Lower lobe of right lung (tissue), 2 donors: ENCODE measurements at regions not wholly inside any gene's neighbourhood (a gene's known extent, or its start where the extent isn't known, plus 50 kb on each side); places are given as distances from the start of the nearest gene placed in this dataset.

Source experiments
- ATAC-seq, 2 donors: fragments of 200-7000 bp; cut with Tn5 transposase; one replicate each; pipeline ENCODE4 v1.9.1; 2020 to 2022; ENCODE audit warnings: mild to moderate bottlenecking in 2 of 2, moderate library complexity in 2 of 2
- DNase-seq: peaks from one replicate; pipeline ENCODE4 v3.0.0-alpha.2; 2020
- H3K27ac ChIP-seq: fragments of 200-600 bp; one replicate; pipeline ENCODE4 v1.8.0; 2022
- H3K27me3 ChIP-seq: fragments of 200-600 bp; one replicate; pipeline ENCODE4 v1.8.0; 2022; ENCODE audit warnings: low read depth
- H3K36me3 ChIP-seq: fragments of 200-600 bp; one replicate; pipeline ENCODE4 v1.8.0; 2022; ENCODE audit warnings: mild to moderate bottlenecking
- H3K4me1 ChIP-seq: fragments of 200-600 bp; one replicate; pipeline ENCODE4 v1.8.0; 2022
- H3K4me3 ChIP-seq: fragments of 200-600 bp; one replicate; pipeline ENCODE4 v1.8.0; 2022; ENCODE audit warnings: mild to moderate bottlenecking
- H3K9me3 ChIP-seq: fragments of 200-600 bp; one replicate; pipeline ENCODE4 v1.8.0; 2022
- intact Hi-C: fragments of 100-400 bp; cut with DNase I; formaldehyde crosslinking; loops from one replicate; pipeline ENCODE4 v1.11.0; 2022
- TF ChIP-seq, protein P1 (sequence below): fragments of 200-600 bp; IDR thresholded peaks from one replicate; pipeline ENCODE4 v1.8.0; 2022; ENCODE audit warnings: antibody characterized with exemption, mild to moderate bottlenecking
- donor health status: DM: no; HTN: yes; CAD: no; lungs with severe emphysema.

DNA sequence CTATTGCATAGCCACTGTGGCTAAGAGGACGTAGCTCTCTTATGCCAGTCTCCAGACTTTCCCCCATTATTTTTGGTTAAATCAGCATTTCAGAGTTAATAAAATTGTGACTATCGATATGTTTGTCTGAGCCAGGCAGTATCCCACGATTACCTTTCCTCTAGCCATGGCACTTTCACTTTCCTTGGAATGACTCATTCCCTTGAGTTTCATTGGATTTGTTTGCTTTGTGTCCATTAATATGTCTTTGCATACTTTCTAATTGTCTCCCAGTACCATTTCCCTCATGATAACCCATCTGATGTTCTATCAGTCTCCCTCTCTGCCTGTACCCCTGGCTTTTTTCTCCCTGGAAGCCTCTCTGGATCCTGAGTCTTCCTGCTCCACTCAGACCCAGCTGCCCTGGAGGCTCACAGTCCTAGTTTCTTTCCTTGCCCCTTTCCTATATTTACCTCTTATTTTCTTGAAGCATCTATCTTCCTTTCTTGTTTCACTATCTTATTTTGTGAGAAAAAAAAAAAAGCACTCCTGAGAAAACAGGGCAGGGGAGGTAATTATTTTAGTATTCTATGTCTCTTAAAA, 126.1 kb downstream of the MTX2 start:
- Histone ChIP-seq H3K4me1 (peaks cover 3% of the 10 kb centered on the region), H3K27me3 (no peaks in the 10 kb centered on the region), H3K4me3 (no peak overlapping the region), H3K36me3 (no peaks in the 10 kb centered on the region), H3K9me3 (no peaks in the 10 kb centered on the region), H3K27ac (no peak overlapping the region)
- DNase-seq: no peak
- ATAC-seq: no peak
- intact Hi-C loops: no loop called here
- TF ChIP-seq, protein P1, sequence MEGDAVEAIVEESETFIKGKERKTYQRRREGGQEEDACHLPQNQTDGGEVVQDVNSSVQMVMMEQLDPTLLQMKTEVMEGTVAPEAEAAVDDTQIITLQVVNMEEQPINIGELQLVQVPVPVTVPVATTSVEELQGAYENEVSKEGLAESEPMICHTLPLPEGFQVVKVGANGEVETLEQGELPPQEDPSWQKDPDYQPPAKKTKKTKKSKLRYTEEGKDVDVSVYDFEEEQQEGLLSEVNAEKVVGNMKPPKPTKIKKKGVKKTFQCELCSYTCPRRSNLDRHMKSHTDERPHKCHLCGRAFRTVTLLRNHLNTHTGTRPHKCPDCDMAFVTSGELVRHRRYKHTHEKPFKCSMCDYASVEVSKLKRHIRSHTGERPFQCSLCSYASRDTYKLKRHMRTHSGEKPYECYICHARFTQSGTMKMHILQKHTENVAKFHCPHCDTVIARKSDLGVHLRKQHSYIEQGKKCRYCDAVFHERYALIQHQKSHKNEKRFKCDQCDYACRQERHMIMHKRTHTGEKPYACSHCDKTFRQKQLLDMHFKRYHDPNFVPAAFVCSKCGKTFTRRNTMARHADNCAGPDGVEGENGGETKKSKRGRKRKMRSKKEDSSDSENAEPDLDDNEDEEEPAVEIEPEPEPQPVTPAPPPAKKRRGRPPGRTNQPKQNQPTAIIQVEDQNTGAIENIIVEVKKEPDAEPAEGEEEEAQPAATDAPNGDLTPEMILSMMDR: no peak

GRCh38 chr2:176398243-176399073, 129.2 kb downstream of the MTX2 start:
- H3K36me3 ChIP-seq: no peaks in the 10 kb centered on the region
- no peak overlapping the region for H3K27ac ChIP-seq
- H3K9me3 ChIP-seq: no peaks in the 10 kb centered on the region
- ATAC-seq (no peak), DNase-seq (no peak)
- no peaks in the 10 kb centered on the region for H3K4me1 ChIP-seq
- no peak overlapping the region for H3K4me3 ChIP-seq
- no peaks in the 10 kb centered on the region for H3K27me3 ChIP-seq
- intact Hi-C loops: no loop called here
- TF ChIP-seq, protein P1: no peak

GRCh38 chr2:176399074-176399598, 129.9 kb downstream of the MTX2 start:
- no peaks in the 10 kb centered on the region for H3K4me1 ChIP-seq
- H3K36me3 ChIP-seq: no peaks in the 10 kb centered on the region
- DNase-seq: no peak
- H3K9me3 ChIP-seq: no peaks in the 10 kb centered on the region
- intact Hi-C loops: no loop called here
- H3K27ac ChIP-seq: no peak overlapping the region
- no peaks in the 10 kb centered on the region for H3K27me3 ChIP-seq
- TF ChIP-seq, protein P1: no peak
- no peak for ATAC-seq
- H3K4me3 ChIP-seq: no peak overlapping the region

- intact Hi-C loops: no loop called here
- Histone ChIP-seq H3K4me3 (no peak overlapping the region), H3K9me3 (no peaks in the 10 kb centered on the region), H3K27ac (no peak overlapping the region), H3K27me3 (no peaks in the 10 kb centered on the region), H3K4me1 (no peaks in the 10 kb centered on the region), H3K36me3 (no peaks in the 10 kb centered on the region)
- TF ChIP-seq, protein P1: no peak
- ATAC-seq (no peak), DNase-seq (no peak)
These were observed 136.2 kb downstream of the MTX2 start for GRCh38 chr2:176405477-176405876.

DNA sequence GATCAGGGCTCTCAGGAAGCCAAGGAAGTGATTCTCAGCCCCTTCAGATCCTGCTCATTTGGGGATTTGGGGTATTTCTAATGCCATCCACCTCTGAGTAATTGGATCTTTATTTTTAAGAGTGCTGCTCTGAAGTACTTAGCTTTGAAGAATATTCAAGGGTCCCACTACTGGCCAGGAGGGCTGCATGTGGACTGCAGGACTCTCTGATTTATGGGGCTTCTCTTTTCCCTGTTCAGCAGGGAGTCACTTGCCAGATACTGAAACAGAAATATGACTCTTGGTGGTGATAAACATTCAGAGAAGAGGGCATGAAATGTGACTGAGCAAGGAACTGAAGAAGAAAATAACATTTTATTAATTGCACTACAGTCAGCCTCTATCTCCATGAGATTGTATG, 138.5 kb downstream of the MTX2 start:
- Histone ChIP-seq H3K27ac (no peak overlapping the region), H3K36me3 (no peaks in the 10 kb centered on the region), H3K9me3 (no peaks in the 10 kb centered on the region), H3K27me3 (no peaks in the 10 kb centered on the region), H3K4me3 (no peak overlapping the region), H3K4me1 (no peaks in the 10 kb centered on the region)
- DNase-seq: no peak
- no peak for ATAC-seq
- TF ChIP-seq, protein P1: no peak
- intact Hi-C loops: no loop called here
